H7 (cell line): ENCODE measurements at regions not wholly inside any gene's neighbourhood (a gene's known extent, or its start where the extent isn't known, plus 50 kb on each side); places are given as distances from the start of the nearest gene placed in this dataset.

Source experiments
- DNase-seq: peaks from one replicate; pipeline ENCODE4 v3.0.0; 2012
- H3K27me3 ChIP-seq: 2 replicates; pipeline ENCODE4 v1.6.0; 2011; ENCODE audit warnings: mild to moderate bottlenecking, low read length; ENCODE audit not compliant: control insufficient read depth, insufficient read depth
- H3K36me3 ChIP-seq: replicated peaks from 2 replicates; pipeline ENCODE4 v1.5.1; 2011; ENCODE audit warnings: low read length; ENCODE audit not compliant: control insufficient read depth, insufficient read depth
- H3K4me3 ChIP-seq: 2 replicates; pipeline ENCODE4 v1.5.1; 2011; ENCODE audit warnings: low read depth, mild to moderate bottlenecking, control low read depth, low read length, moderate library complexity; ENCODE audit not compliant: insufficient read depth

DNA sequence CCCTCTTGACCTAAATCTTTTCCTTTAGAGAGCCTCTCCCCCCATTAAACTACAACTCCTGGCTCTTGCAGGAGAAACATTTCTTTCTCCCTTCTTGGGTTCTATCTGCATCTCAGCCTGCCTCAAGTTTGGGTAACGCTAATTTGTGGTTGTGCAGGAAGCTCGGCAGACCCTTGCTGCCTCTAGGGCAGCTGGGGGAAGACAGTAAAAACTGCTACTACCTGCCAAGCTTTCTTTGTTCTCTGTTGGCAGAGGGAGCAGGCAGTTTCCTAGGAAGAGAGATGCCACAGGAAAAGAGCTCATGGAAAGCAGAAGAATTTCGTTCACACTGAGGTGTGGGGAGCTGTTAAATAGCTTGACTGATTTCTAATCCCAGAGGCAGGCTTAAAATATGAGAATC lies 555.6 kb upstream of the IGFBP7 start:
- no peak for DNase-seq
- H3K27me3 ChIP-seq = no peaks in the 10 kb centered on the region
- no peak overlapping the region for H3K4me3 ChIP-seq

DNA sequence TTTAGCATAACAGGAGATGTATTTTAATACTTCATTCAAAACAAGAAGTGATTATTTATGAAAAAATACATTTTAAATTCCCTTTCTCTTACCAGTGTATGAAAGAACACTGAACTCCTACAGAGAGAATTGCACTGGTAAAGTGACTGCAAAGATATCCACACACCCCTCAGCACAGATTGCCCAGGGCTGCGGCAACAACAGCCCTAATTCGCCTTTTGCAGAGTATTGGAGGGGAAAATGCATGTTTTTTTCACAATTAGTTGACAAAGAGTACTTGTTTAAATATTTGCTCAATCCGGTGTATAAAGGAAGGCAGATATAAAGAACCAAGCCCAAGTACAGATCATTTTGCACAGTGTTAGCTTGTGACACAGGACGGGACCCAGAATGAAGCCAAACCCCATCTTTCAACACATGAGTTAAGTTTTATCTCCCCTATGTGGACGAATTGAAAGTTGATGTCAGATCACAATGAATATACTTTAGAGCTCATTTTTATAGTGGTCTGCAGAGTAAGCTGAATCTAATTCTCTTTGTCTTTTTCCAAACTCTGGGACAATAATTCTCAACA lies 551.4 kb upstream of the IGFBP7 start:
- no peaks in the 10 kb centered on the region for H3K27me3 ChIP-seq
- no peaks in the 10 kb centered on the region for H3K36me3 ChIP-seq
- no peak for DNase-seq
- H3K4me3 ChIP-seq = no peak overlapping the region

More for the DNA sequence above, 555.6 kb upstream of the IGFBP7 start:
- H3K36me3 ChIP-seq = no peaks in the 10 kb centered on the region

GRCh38 chr4:57658673-57659072 lies 548.5 kb upstream of the IGFBP7 start:
- no peak for DNase-seq
- Histone ChIP-seq H3K4me3 (no peak overlapping the region), H3K36me3 (no peaks in the 10 kb centered on the region), H3K27me3 (no peaks in the 10 kb centered on the region)

DNA sequence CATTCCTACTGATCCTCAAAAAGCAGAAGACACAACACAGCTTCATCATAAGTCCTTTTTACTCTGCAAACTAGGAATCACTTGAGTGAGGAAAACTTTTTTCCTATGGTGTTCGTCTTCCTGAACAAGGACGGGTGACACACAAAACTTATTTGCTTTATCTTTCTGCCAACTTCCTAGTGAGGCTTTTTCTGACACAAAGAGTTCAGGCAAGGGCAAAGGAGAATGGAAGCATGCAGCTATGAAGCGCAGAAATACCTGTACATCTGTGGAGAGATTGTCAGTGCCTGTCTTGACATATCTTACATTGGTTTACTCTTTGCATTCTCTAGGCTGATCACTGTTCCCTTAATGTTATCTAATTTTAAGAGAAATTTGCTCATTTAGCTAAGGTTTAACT lies 548.0 kb upstream of the IGFBP7 start:
- Histone ChIP-seq H3K4me3 (no peak overlapping the region), H3K27me3 (no peaks in the 10 kb centered on the region), H3K36me3 (no peaks in the 10 kb centered on the region)
- DNase-seq = no peak

GRCh38 chr4:57655342-57655741 lies 545.2 kb upstream of the IGFBP7 start:
- no peaks in the 10 kb centered on the region for H3K27me3 ChIP-seq
- DNase-seq = no peak
- no peaks in the 10 kb centered on the region for H3K36me3 ChIP-seq

DNA sequence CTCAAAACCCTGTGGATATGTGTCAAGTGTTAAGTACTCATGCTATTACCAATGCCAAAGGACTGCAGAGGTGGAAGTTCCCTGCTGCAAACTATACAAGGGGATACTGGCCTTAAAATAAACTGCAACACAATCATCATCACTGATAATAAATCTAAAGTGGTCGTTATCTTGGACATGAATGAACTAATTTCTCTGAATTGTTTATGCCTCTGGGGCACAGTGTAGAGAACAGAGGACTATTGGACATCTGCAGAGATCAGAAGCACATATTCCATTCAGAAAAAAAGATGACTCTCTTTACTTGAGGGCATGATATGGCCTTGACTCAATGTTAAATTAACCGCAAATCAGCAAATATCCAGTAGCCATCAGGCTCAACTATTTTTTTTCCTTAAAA lies 542.6 kb upstream of the IGFBP7 start:
- no peaks in the 10 kb centered on the region for H3K27me3 ChIP-seq
- no peaks in the 10 kb centered on the region for H3K36me3 ChIP-seq
- H3K4me3 ChIP-seq = no peak overlapping the region
- no peak for DNase-seq

More at GRCh38 chr4:57655342-57655741, 545.2 kb upstream of the IGFBP7 start:
- H3K4me3 ChIP-seq = no peak overlapping the region

DNA sequence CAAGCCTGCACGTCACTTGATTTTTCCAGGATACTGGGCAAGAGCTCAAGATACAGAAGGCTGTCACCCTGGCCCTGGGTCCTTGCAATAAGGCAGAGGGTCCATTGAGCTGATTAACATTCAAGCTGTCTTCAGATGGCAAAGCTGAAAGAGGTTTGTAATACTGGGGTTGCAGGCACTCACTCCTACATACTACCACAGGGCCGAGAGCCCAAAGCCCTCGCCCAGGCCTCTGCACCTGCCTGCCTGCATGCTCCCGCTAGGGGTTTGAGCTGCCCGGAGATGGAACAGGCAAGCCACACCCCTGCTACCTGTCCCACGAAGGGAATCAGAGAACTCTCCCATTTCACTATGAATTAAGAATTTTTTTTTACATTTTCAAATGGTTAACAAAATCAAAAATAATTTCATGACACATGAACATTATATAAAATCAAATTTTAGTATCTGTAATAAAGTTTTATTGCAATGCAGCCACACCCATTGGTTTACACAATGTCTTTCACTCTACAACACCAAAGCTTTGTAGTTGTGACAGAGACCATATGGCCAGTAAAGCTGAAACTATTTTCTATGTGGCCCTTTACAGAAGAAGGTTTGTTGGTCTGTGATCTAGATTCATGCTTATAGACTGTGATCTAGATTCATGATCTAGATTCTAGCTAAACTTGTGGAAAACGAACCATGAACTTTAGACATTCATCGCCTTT lies 530.4 kb upstream of the IGFBP7 start:
- DNase-seq = no peak
- H3K36me3 ChIP-seq = no peaks in the 10 kb centered on the region
- H3K4me3 ChIP-seq = no peak overlapping the region
- no peaks in the 10 kb centered on the region for H3K27me3 ChIP-seq

GRCh38 chr4:57639561-57640382 lies 529.6 kb upstream of the IGFBP7 start:
- Histone ChIP-seq H3K36me3 (no peaks in the 10 kb centered on the region), H3K27me3 (no peaks in the 10 kb centered on the region), H3K4me3 (no peak overlapping the region)
- DNase-seq = no peak

DNA sequence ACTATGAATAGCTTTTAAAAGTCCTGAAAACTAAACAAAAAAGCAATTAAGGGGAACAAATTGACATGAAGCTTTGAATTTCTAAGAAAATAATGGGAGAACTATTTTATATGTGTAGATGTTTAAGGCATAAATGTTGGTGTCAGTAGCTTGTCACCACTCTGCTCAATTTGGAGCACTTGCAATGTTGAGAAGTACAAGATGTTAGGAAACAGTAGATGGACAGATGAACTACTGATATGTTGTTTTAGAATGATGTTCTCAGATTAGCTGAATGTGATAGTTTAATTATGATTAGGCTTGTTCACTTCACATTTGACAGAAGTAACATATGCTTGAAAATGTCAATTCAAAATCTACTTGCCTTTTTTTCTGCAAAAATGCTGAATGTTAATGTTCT lies 525.7 kb upstream of the IGFBP7 start:
- Histone ChIP-seq H3K27me3 (no peaks in the 10 kb centered on the region), H3K36me3 (no peaks in the 10 kb centered on the region), H3K4me3 (no peak overlapping the region)
- DNase-seq = no peak

GRCh38 chr4:57633212-57633859 lies 523.2 kb upstream of the IGFBP7 start:
- no peak for DNase-seq
- no peaks in the 10 kb centered on the region for H3K36me3 ChIP-seq
- H3K4me3 ChIP-seq = no peak overlapping the region
- no peaks in the 10 kb centered on the region for H3K27me3 ChIP-seq

- H3K4me3 ChIP-seq = no peak overlapping the region
- DNase-seq = no peak
- no peaks in the 10 kb centered on the region for H3K27me3 ChIP-seq
- H3K36me3 ChIP-seq = no peaks in the 10 kb centered on the region
These were observed 522.4 kb upstream of the IGFBP7 start for GRCh38 chr4:57632564-57632963.

DNA sequence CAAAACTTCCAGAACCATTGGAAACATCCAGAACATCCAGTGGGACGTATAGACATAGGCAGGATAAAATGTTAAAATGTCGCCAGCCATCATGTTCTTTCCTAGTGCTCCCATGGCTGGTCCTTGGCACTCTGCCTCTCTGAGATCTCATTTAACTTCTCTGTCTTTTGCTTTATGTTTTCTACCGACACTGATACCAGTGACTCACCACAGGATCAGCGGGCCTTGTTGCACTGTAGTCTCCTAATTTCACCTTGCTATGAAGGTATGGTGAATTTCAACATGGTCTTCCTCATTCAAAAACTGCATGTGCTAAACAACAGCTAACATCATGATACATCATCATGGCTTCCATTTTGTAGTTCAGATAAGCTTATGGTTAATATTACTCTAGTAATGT lies 521.0 kb upstream of the IGFBP7 start:
- H3K36me3 ChIP-seq = no peaks in the 10 kb centered on the region
- no peak overlapping the region for H3K4me3 ChIP-seq
- no peaks in the 10 kb centered on the region for H3K27me3 ChIP-seq
- DNase-seq = no peak

- Histone ChIP-seq H3K4me3 (no peak overlapping the region), H3K27me3 (no peaks in the 10 kb centered on the region), H3K36me3 (no peaks in the 10 kb centered on the region)
- DNase-seq = no peak
These were observed 517.8 kb upstream of the IGFBP7 start for GRCh38 chr4:57628004-57628403.

DNA sequence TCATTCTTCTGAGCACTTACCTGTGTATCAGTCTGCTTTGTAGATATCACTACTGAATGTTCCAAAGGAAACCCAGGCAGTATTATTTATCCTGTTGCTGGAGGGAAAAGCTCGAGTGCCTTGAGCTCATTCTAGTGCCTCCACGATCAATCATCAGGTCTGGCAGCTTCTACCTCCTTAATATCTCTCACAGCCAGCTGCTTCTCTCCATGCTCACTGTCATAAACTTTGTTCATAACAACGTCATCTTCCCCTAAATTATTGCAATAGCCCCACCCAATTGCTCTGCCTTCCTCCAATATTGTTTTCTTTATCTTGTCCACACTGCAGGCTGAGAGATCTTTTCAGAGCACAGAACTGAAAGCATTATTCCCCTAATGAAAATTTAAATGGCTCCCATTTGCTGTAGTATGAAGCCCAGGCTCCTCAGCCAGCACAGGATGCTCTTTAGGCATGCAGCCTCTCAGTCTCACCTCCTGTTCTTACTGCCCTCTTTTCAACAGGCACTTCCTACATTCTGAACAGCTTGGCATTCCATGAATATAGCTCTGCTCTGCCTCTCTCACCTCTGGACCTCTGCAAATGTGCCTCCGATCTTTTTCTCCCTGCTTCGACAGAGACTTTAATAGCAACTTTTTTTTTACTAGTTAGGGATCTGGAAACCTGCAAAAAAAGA lies 504.2 kb upstream of the IGFBP7 start:
- Histone ChIP-seq H3K27me3 (no peaks in the 10 kb centered on the region), H3K36me3 (no peaks in the 10 kb centered on the region), H3K4me3 (no peak overlapping the region)
- DNase-seq = no peak
